ENCODE measurements at regions not wholly inside any gene's neighbourhood (a gene's known extent, or its start where the extent isn't known, plus 50 kb on each side); places are given as distances from the start of the nearest gene placed in this dataset.

DNA sequence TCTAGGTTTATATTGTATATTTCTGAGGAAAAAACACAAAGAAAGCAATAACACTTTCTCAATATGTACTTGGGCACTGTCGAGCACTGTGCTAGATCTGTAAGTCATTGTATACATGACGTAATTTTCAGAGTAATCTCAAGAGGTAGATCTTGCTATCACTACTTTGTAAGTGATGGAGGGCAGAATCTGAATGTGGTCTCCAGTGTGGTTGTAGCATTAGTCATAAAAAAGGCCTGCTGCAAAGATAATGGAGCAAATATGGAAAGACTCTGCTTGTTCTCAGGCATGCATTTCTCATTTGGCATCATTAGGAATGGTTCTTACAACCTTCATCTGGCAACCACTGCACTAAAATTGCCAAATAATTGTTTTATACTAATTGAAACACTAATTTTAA lies 419.8 kb upstream of the CCDC179 start:
- no peak for TF ChIP-seq CTCF (IDR thresholded peaks at IDR 0.05; ENCODE audit: low read depth, low read length)
- Histone ChIP-seq H3K9me3 (no peaks in the 10 kb centered on the region), H3K4me1 (no peaks in the 10 kb centered on the region), H3K36me3 (no peaks in the 10 kb centered on the region), H3K27me3 (no peaks in the 10 kb centered on the region), H3K4me3 (ENCODE audit: low read depth, low read length) (no peak overlapping the region)
- DNase-seq = no peak

DNA sequence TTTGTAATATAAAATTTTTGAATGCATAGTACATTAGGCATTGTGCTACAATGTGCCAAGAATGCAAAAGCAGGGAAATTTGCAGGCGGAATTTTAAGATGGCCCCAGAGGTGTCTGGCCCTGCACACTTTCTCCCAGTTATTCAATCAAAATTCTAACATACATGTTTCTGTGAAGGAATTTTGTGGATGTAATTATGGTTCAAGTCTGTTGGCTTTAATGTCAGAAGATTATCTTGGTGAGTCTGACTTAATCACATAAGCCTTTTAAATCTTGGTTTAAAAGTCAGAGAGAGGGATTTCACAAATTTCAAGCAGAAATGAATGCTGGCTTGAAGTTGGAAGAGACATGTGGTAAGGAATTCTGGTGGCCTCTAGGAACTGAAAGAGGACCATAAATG lies 423.4 kb upstream of the CCDC179 start:
- DNase-seq = no peak
- TF ChIP-seq CTCF (IDR thresholded peaks at IDR 0.05; ENCODE audit: low read depth, low read length) = no peak
- Histone ChIP-seq H3K27me3 (no peaks in the 10 kb centered on the region), H3K36me3 (no peaks in the 10 kb centered on the region), H3K4me3 (ENCODE audit: low read depth, low read length) (no peak overlapping the region), H3K9me3 (no peaks in the 10 kb centered on the region), H3K4me1 (no peaks in the 10 kb centered on the region)

DNA sequence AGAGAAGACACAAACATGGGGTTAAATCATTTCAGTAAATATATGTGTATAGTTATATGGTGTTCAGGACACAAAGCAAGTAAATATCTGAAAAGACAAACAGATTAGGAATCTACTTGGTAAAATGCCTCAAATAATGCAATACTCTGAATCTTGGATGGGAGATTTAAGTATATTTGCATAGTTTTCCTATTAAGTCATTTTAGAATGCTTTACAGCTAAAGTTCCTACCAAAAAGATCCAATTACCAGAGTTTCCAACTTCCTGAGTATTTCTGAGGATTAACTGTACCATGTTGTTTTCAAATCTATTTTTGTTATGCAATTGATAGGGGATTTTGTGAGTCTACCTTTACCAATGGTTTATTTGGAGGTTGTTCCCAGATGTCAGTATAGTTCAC lies 424.4 kb upstream of the CCDC179 start:
- Histone ChIP-seq H3K4me3 (ENCODE audit: low read depth, low read length) (no peak overlapping the region), H3K36me3 (no peaks in the 10 kb centered on the region), H3K9me3 (no peaks in the 10 kb centered on the region), H3K27me3 (no peaks in the 10 kb centered on the region), H3K4me1 (no peaks in the 10 kb centered on the region)
- no peak for TF ChIP-seq CTCF (IDR thresholded peaks at IDR 0.05; ENCODE audit: low read depth, low read length)
- no peak for DNase-seq

GRCh38 chr11:23288003-23288783 lies 427.9 kb upstream of the CCDC179 start:
- no peaks in the 10 kb centered on the region for H3K9me3 ChIP-seq
- no peak for DNase-seq
- H3K4me3 ChIP-seq (ENCODE audit: low read depth, low read length) = no peak overlapping the region
- H3K27me3 ChIP-seq = no peaks in the 10 kb centered on the region
- H3K4me1 ChIP-seq = no peaks in the 10 kb centered on the region
- no peak for TF ChIP-seq CTCF (IDR thresholded peaks at IDR 0.05; ENCODE audit: low read depth, low read length)
- no peaks in the 10 kb centered on the region for H3K36me3 ChIP-seq

- Histone ChIP-seq H3K4me1 (no peaks in the 10 kb centered on the region), H3K4me3 (ENCODE audit: low read depth, low read length) (no peak overlapping the region), H3K36me3 (no peaks in the 10 kb centered on the region), H3K27me3 (no peaks in the 10 kb centered on the region), H3K9me3 (no peaks in the 10 kb centered on the region)
- no peak for DNase-seq
- TF ChIP-seq CTCF (IDR thresholded peaks at IDR 0.05; ENCODE audit: low read depth, low read length) = no peak
Measured at GRCh38 chr11:23295241-23295640, 435.0 kb upstream of the CCDC179 start.

DNA sequence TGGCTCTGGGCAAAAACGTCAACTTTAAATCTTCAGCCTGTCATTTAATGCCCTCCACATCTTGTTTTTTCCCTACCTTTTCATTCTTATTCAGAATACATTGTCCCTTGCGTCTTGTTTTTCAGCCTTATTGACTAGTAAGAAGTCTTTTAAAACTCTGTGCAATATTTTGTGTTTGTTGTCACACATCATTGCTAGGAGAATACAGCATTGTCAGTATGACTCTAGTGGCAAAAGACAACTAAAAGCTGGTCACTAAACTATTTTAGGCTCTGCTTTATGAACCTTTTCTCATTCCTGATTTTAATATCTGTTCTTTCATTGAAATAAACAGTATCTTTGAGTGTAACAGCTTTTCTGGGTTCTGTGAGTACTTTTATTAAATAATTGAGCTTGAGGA lies 447.8 kb upstream of the CCDC179 start:
- no peaks in the 10 kb centered on the region; the same call in 1 of the 2 replicates for H3K4me1 ChIP-seq
- no peak for TF ChIP-seq CTCF (IDR thresholded peaks at IDR 0.05; ENCODE audit: low read depth, low read length)

More for the DNA sequence above, 447.8 kb upstream of the CCDC179 start:
- no peaks in the 10 kb centered on the region for H3K27me3 ChIP-seq
- H3K4me3 ChIP-seq (ENCODE audit: low read depth, low read length) = no peak overlapping the region
- no peaks in the 10 kb centered on the region for H3K36me3 ChIP-seq
- DNase-seq = no peak
- H3K9me3 ChIP-seq = no peaks in the 10 kb centered on the region
